Activated T-cell treated with anti-CD3 and anti-CD28 coated beads, Interleukin-2, amount 50 U/mL, for 48 hours (primary cell): ENCODE measurements at regions not wholly inside any gene's neighbourhood (a gene's known extent, or its start where the extent isn't known, plus 50 kb on each side); places are given as distances from the start of the nearest gene placed in this dataset.
"Not testable (repeated sequence)": the region's sequence is repeated elsewhere in the genome, so short reads cannot be mapped to it uniquely, and the experiment has no call there.

Source experiments
- DNase-seq, 2 experiments: peaks; one replicate each; pipeline ENCODE4 v3.0.0-alpha.2; 2020

- not testable (repeated sequence) for DNase-seq
Measured at GRCh38 chr11:116666673-116667249, 106.0 kb downstream of the BUD13 start.

GRCh38 chr11:116665523-116665922 lies 107.3 kb downstream of the BUD13 start:
- DNase-seq = no peak

- no peak for DNase-seq
Measured at GRCh38 chr11:116661056-116661455, 111.7 kb downstream of the BUD13 start.

GRCh38 chr11:116660011-116660410 lies 112.8 kb downstream of the BUD13 start:
- no peak for DNase-seq

GRCh38 chr11:116658876-116659535 lies 113.8 kb downstream of the BUD13 start:
- DNase-seq = no peak

GRCh38 chr11:116657842-116658825 lies 114.7 kb downstream of the BUD13 start:
- DNase-seq = no peak

GRCh38 chr11:116656011-116656410 lies 116.8 kb downstream of the BUD13 start:
- no peak for DNase-seq

GRCh38 chr11:116654526-116654925 lies 118.3 kb downstream of the BUD13 start:
- no peak for DNase-seq

- DNase-seq = no peak
Measured at GRCh38 chr11:116653206-116653605, 119.6 kb downstream of the BUD13 start.

- DNase-seq = no peak
Measured at GRCh38 chr11:116651737-116652237, 121.0 kb downstream of the BUD13 start.

GRCh38 chr11:116651098-116651736 lies 121.6 kb downstream of the BUD13 start:
- DNase-seq = no peak

GRCh38 chr11:116650052-116650451 lies 122.7 kb downstream of the BUD13 start:
- DNase-seq = no peak

- no peak for DNase-seq
Measured at GRCh38 chr11:116649268-116649667, 123.5 kb downstream of the BUD13 start.

GRCh38 chr11:116648247-116649174 lies 124.3 kb downstream of the BUD13 start:
- no peak for DNase-seq

- DNase-seq = no peak
Measured at GRCh38 chr11:116647305-116648080, 125.3 kb downstream of the BUD13 start.

- no peak for DNase-seq
Measured at GRCh38 chr11:116646191-116646590, 126.6 kb downstream of the BUD13 start.

GRCh38 chr11:116644941-116645305 lies 127.9 kb downstream of the BUD13 start:
- DNase-seq = no peak

GRCh38 chr11:116644201-116644940 lies 128.4 kb downstream of the BUD13 start:
- DNase-seq = no peak

GRCh38 chr11:116643521-116643920 lies 129.3 kb downstream of the BUD13 start:
- no peak for DNase-seq

GRCh38 chr11:116642902-116643301 lies 129.9 kb downstream of the BUD13 start:
- DNase-seq = no peak
